Activated naive CD4-positive, alpha-beta T cell treated with Interleukin-2 at 50 U/mL for 16 hours (primary cell): ENCODE measurements at regions not wholly inside any gene's neighbourhood (a gene's known extent, or its start where the extent isn't known, plus 50 kb on each side); places are given as distances from the start of the nearest gene placed in this dataset.
"Not testable (repeated sequence)": the region's sequence is repeated elsewhere in the genome, so short reads cannot be mapped to it uniquely, and the experiment has no call there.

Experiments
- DNase-seq: peaks from one replicate; pipeline ENCODE4 v3.0.0-alpha.2; 2020

GRCh38 chr12:7591531-7591930 lies 74.2 kb downstream of the APOBEC1 start:
- DNase-seq, result no peak

- DNase-seq, result not testable (repeated sequence)
These were observed 75.6 kb downstream of the APOBEC1 start for GRCh38 chr12:7590085-7590484.

- peak; percentile 15 for DNase-seq
These were observed 76.9 kb downstream of the APOBEC1 start for GRCh38 chr12:7588742-7589329.

- not testable (repeated sequence) for DNase-seq
These were observed 80.6 kb upstream of the CD163 start for GRCh38 chr12:7584137-7584536.

DNA sequence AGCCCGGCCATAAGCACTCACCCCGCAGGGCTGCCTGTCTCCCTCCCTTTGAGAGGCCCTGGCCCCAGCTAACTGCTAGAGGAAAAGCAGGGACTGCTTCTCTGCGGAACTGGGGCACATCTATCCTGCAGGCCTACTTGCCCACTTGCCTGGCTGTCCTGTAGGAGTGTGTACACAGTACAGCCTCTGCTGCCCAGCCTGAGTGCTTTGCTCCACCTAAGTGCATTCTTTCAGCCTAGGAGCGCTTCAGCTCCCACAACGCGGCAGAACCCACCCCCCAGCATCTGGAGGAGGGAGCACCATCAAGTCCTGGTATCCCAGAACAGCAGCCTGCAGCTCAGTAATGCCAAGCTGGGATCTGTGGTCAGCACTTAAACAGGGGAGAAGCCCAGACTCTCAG lies 79.9 kb upstream of the CD163 start:
- DNase-seq, result no peak

DNA sequence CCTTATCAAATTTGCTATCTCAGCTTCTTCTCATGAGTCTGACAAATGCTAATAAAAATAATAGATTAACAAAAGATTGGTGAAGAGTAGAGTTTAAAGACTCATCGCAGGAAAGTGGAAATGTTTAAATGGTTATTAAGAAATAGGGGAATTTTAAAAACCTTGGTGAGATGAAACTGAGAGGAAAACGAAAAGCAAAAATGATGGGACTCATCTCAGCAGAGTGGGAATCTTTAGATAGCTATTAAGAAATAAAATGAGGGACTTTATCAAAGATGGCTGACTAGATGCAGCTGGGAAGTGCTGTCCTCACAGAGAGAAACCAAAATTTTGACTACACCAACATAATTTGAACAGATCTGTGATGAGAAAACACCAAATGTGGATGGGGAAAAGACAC lies 79.2 kb upstream of the CD163 start:
- DNase-seq, result no peak

DNA sequence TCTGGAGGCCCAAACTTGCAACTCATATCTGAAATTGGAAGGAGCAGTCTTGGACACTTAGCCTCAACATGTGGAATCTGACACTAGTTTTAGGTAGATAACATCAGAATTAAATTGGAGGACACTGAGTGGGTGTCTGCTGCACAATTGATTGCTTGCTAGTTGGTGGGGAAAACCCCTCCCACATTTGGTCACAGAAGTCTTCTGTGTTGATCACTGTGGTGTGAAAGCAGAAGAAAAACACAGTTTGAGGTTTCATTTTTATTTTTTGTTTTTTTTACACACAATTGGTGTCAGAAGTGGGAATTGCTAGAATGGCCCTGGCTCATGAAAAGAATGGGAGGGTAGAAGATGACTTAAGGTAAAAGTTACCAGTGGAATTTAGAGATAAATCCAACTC lies 78.0 kb upstream of the CD163 start:
- DNase-seq, result no peak

DNA sequence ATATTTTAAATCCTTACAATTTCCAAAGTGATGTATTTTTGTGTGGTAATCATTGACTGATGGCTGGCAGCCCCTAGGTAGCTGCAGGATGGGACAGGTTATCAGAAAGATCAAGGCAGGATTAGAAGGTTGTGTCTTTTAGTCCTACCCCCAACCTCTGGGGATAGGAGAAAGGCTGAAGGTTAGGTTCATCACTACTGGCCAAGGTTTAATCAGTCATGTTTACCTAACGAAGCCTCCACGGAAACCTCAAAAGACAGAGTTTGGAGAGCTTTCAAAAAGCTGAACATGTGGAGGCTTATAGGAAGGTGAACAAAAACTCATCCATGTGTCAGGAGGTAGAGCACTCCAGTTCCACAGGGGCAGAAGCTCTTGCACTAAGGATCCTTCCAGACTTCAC lies 77.5 kb upstream of the CD163 start:
- no peak for DNase-seq

GRCh38 chr12:7571257-7571656 lies 67.7 kb upstream of the CD163 start:
- DNase-seq, result no peak

DNA sequence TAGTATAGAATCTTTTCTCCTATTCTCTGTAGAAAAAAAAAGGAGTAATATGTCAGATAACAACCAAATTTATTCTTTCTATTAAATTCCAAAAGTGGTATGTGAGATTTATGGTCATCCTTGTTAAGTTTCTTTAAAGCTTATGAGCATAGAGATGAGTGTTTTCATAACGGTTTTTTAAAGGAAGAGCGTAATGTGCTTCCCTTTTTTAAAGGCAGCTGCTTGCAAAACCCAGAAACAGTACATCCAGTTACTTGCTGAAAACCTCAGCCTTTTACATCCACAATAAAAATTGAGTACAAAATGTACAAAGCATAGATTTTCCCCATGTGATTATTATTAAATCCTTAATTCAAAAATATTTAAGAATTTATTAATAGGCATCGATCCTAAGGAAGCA lies 53.6 kb upstream of the CD163 start:
- no peak for DNase-seq

DNA sequence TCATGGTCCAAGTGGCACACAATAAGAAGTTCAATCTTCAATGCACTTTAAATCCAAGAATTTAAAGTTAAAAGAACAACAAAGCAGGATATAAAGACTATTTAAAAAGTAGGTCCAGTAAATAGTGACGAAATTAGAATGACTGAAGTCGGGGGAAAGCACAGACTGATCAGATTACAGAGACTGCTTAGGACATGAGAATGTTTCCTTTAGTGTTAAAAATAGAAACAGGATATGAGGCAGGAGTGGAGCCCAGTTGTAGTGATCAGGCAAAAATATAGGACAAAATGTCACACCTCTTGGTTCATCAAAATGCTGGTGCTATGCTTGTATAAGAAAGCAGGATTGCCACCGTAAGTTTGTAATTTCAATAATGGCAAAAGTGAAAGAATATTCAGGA lies 52.2 kb upstream of the CD163 start:
- no peak for DNase-seq

DNA sequence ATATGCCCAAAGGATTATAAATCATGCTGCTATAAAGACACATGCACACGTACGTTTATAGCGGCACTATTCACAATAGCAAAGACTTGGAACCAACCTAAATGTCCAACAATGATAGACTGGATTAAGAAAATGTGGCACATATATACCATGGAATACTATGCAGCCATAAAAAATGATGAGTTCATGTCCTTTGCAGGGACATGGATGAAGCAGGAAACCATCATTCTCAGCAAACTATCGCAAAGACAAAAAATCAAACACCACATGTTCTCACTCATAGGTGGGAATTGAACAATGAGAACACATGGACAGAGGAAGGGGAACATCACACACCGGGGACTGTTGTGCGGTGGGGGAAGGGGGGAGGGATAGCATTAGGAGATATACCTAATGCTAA lies 51.3 kb upstream of the CD163 start:
- DNase-seq, result not testable (repeated sequence)
